ENCODE measurements at regions not wholly inside any gene's neighbourhood (a gene's known extent, or its start where the extent isn't known, plus 50 kb on each side); places are given as distances from the start of the nearest gene placed in this dataset.

- Histone ChIP-seq H4K20me1 (ENCODE audit: insufficient read depth) (no peaks in the 10 kb centered on the region), H3K27ac (no peak overlapping the region), H3K4me2 (no peak overlapping the region), H3K9ac (no peak overlapping the region), H3K36me3 (ENCODE audit: insufficient read depth) (no peaks in the 10 kb centered on the region), H3K4me3 (IDR thresholded peaks at IDR 0.05; ENCODE audit: insufficient read depth, low read depth, low read length) (no peak overlapping the region), H2AFZ (ENCODE audit: low read depth) (no peak overlapping the region), H3K27me3 (ENCODE audit: insufficient read depth, low read depth) (no peaks in the 10 kb centered on the region), H3K79me2 (ENCODE audit: insufficient read depth, low read depth) (no peaks in the 10 kb centered on the region), H3K4me1 (ENCODE audit: low read depth, poor library complexity, severe bottlenecking) (no peaks in the 10 kb centered on the region)
- no peak for TF ChIP-seq CTCF (conservative IDR thresholded peaks at IDR 0.05; ENCODE audit: low read depth, low read length)
Measured at GRCh38 chr2:117737846-117738245, 76.6 kb upstream of the DDX18 start.

- no peaks in the 10 kb centered on the region for H4K20me1 ChIP-seq (ENCODE audit: insufficient read depth)
- H3K79me2 ChIP-seq (ENCODE audit: insufficient read depth, low read depth) = no peaks in the 10 kb centered on the region
- no peak overlapping the region for H2AFZ ChIP-seq (ENCODE audit: low read depth)
- H3K4me2 ChIP-seq = no peak overlapping the region
- no peak for TF ChIP-seq CTCF (conservative IDR thresholded peaks at IDR 0.05; ENCODE audit: low read depth, low read length)
- H3K9ac ChIP-seq = no peak overlapping the region
- no peaks in the 10 kb centered on the region for H3K4me1 ChIP-seq (ENCODE audit: low read depth, poor library complexity, severe bottlenecking)
- no peak overlapping the region for H3K27ac ChIP-seq
- H3K4me3 ChIP-seq (IDR thresholded peaks at IDR 0.05; ENCODE audit: insufficient read depth, low read depth, low read length) = no peak overlapping the region
- H3K36me3 ChIP-seq (ENCODE audit: insufficient read depth) = no peaks in the 10 kb centered on the region
- H3K27me3 ChIP-seq (ENCODE audit: insufficient read depth, low read depth) = no peaks in the 10 kb centered on the region
Measured at GRCh38 chr2:117738991-117739839, 75.3 kb upstream of the DDX18 start.

GRCh38 chr2:117745537-117745936 lies 69.0 kb upstream of the DDX18 start:
- H3K36me3 ChIP-seq (ENCODE audit: insufficient read depth) = no peaks in the 10 kb centered on the region
- H3K27me3 ChIP-seq (ENCODE audit: insufficient read depth, low read depth) = no peaks in the 10 kb centered on the region
- no peak for TF ChIP-seq CTCF (conservative IDR thresholded peaks at IDR 0.05; ENCODE audit: low read depth, low read length)
- H3K4me2 ChIP-seq = no peak overlapping the region
- no peak overlapping the region for H3K9ac ChIP-seq
- no peak overlapping the region for H3K4me3 ChIP-seq (IDR thresholded peaks at IDR 0.05; ENCODE audit: insufficient read depth, low read depth, low read length)
- no peaks in the 10 kb centered on the region for H3K79me2 ChIP-seq (ENCODE audit: insufficient read depth, low read depth)
- no peak overlapping the region for H3K27ac ChIP-seq
- H3K4me1 ChIP-seq (ENCODE audit: low read depth, poor library complexity, severe bottlenecking) = no peaks in the 10 kb centered on the region
- H4K20me1 ChIP-seq (ENCODE audit: insufficient read depth) = no peaks in the 10 kb centered on the region
- no peak overlapping the region for H2AFZ ChIP-seq (ENCODE audit: low read depth)

GRCh38 chr2:117755768-117756167 lies 58.7 kb upstream of the DDX18 start:
- no peak overlapping the region for H3K27ac ChIP-seq
- H3K36me3 ChIP-seq (ENCODE audit: insufficient read depth) = no peaks in the 10 kb centered on the region
- no peak overlapping the region for H3K9ac ChIP-seq
- H3K79me2 ChIP-seq (ENCODE audit: insufficient read depth, low read depth) = no peaks in the 10 kb centered on the region
- no peak overlapping the region for H3K4me2 ChIP-seq
- no peaks in the 10 kb centered on the region for H3K4me1 ChIP-seq (ENCODE audit: low read depth, poor library complexity, severe bottlenecking)
- no peaks in the 10 kb centered on the region for H4K20me1 ChIP-seq (ENCODE audit: insufficient read depth)
- TF ChIP-seq CTCF (conservative IDR thresholded peaks at IDR 0.05; ENCODE audit: low read depth, low read length) = no peak
- no peak overlapping the region for H3K4me3 ChIP-seq (IDR thresholded peaks at IDR 0.05; ENCODE audit: insufficient read depth, low read depth, low read length)
- no peak overlapping the region for H2AFZ ChIP-seq (ENCODE audit: low read depth)
- H3K27me3 ChIP-seq (ENCODE audit: insufficient read depth, low read depth) = no peaks in the 10 kb centered on the region
